ENCODE measurements at regions not wholly inside any gene's neighbourhood (a gene's known extent, or its start where the extent isn't known, plus 50 kb on each side); places are given as distances from the start of the nearest gene placed in this dataset.
A peak's percentile ranks its signal among the peaks of the same experiment; 100 is the strongest.

GRCh38 chr3:64848822-64849221 lies 161.0 kb upstream of the ADAMTS9 start:
- H3K27ac Mint-ChIP-seq = peak overlapping the region; percentile 28 to 82 (median 67)
- H3K4me3 Mint-ChIP-seq = no peak overlapping the region
- no peaks in the 10 kb centered on the region for H3K9me3 Mint-ChIP-seq
- H3K4me1 Mint-ChIP-seq = peaks cover 40% of the 10 kb centered on the region
- TF ChIP-seq CTCF (IDR thresholded peaks at IDR 0.05; ENCODE audit: unreplicated experiment in 3 of 3) = no peak
- H3K36me3 Mint-ChIP-seq (ENCODE audit: low read depth) = peaks cover 5% of the 10 kb centered on the region
- H3K27me3 Mint-ChIP-seq (ENCODE audit: low read depth) = peaks cover 3% of the 10 kb centered on the region

- H3K4me3 Mint-ChIP-seq = no peak overlapping the region
- TF ChIP-seq CTCF (IDR thresholded peaks at IDR 0.05; ENCODE audit: unreplicated experiment in 3 of 3) = no peak
- H3K36me3 Mint-ChIP-seq (ENCODE audit: low read depth) = peaks cover 5% of the 10 kb centered on the region
- H3K9me3 Mint-ChIP-seq = no peaks in the 10 kb centered on the region
- H3K27me3 Mint-ChIP-seq (ENCODE audit: low read depth) = peaks cover 3% of the 10 kb centered on the region
- H3K4me1 Mint-ChIP-seq = peaks cover 41% of the 10 kb centered on the region
- H3K27ac Mint-ChIP-seq = peak overlapping the region; percentile 2 to 82 (median 8)
Observed at GRCh38 chr3:64848127-64848800, 160.5 kb upstream of the ADAMTS9 start.

DNA sequence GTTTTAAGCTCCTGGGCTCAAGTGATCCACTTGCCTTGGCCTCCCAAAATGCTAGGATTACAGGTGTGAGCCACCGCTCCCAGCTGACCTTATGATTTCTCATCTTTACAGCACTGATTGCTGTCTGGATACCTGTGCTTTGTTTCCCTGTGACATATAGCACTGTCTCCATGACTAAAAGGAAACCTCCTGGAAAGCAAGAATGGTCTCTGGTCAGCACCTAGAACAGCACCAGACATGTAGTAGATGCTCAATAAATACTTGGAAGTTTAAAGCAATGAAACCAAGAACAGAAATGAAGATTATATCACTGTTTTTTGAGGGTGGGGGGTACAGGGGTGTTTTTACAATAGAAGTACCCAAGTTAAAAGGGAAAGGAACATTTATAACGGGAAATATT lies 156.8 kb upstream of the ADAMTS9 start:
- Mint-ChIP-seq H3K36me3 (ENCODE audit: low read depth) (peaks cover 5% of the 10 kb centered on the region), H3K27ac (peak overlapping the region in 1 of 3 experiments; percentile 82), H3K27me3 (ENCODE audit: low read depth) (no peaks in the 10 kb centered on the region), H3K4me3 (no peak overlapping the region), H3K4me1 (peaks cover 44% of the 10 kb centered on the region), H3K9me3 (no peaks in the 10 kb centered on the region)
- no peak for TF ChIP-seq CTCF (IDR thresholded peaks at IDR 0.05; ENCODE audit: unreplicated experiment in 3 of 3)

GRCh38 chr3:64837986-64838735 lies 150.4 kb upstream of the ADAMTS9 start:
- Mint-ChIP-seq H3K36me3 (ENCODE audit: low read depth) (no peaks in the 10 kb centered on the region), H3K4me1 (peaks cover 28% of the 10 kb centered on the region), H3K27ac (peak overlapping the region; percentile 70 to 93 (median 84)), H3K9me3 (no peaks in the 10 kb centered on the region), H3K4me3 (no peak overlapping the region), H3K27me3 (ENCODE audit: low read depth) (no peaks in the 10 kb centered on the region)
- TF ChIP-seq CTCF (IDR thresholded peaks at IDR 0.05; ENCODE audit: unreplicated experiment in 3 of 3) = no peak

GRCh38 chr3:64837126-64837738 lies 149.4 kb upstream of the ADAMTS9 start:
- H3K27me3 Mint-ChIP-seq (ENCODE audit: low read depth) = no peaks in the 10 kb centered on the region
- no peaks in the 10 kb centered on the region for H3K9me3 Mint-ChIP-seq
- H3K27ac Mint-ChIP-seq = peak overlapping the region in 1 of 3 experiments; percentile 84
- H3K36me3 Mint-ChIP-seq (ENCODE audit: low read depth) = no peaks in the 10 kb centered on the region
- peaks cover 22% of the 10 kb centered on the region for H3K4me1 Mint-ChIP-seq
- no peak for TF ChIP-seq CTCF (IDR thresholded peaks at IDR 0.05; ENCODE audit: unreplicated experiment in 3 of 3)
- no peak overlapping the region for H3K4me3 Mint-ChIP-seq

Measured in nephron (organoid).